Endothelial cell of umbilical vein (primary cell): ENCODE measurements at regions not wholly inside any gene's neighbourhood (a gene's known extent, or its start where the extent isn't known, plus 50 kb on each side); places are given as distances from the start of the nearest gene placed in this dataset.

Experiments used
- CTCF ChIP-seq, 2 donors: IDR thresholded peaks; 1 replicate in 1 of 2; 2 replicates in 1 of 2; pipeline ENCODE4 v1.5.1; 2011; ENCODE audit warnings: low read length in 2 of 2, mild to moderate bottlenecking in 2 of 2, moderate library complexity in 2 of 2, control low read depth in 1 of 2, inconsistent platforms in 1 of 2, low read depth in 1 of 2; ENCODE audit not compliant: insufficient read depth in 1 of 2; ENCODE audit errors: extremely low read depth in 1 of 2
- EZH2 ChIP-seq: IDR thresholded peaks from 2 replicates; pipeline ENCODE4 v1.6.1; 2012; ENCODE audit warnings: borderline replicate concordance, low read depth, mild to moderate bottlenecking, moderate library complexity, low read length, inconsistent platforms; ENCODE audit not compliant: severe bottlenecking
- POLR2A ChIP-seq: IDR thresholded peaks from 2 replicates; pipeline ENCODE4 v1.6.1; 2012; ENCODE audit warnings: low read depth, mild to moderate bottlenecking, control low read depth, low read length

- no peak for TF ChIP-seq POLR2A
- TF ChIP-seq CTCF (IDR thresholded peaks at IDR 0.05; ENCODE audit: extremely low read depth in 1 of 2, insufficient read depth in 1 of 2, low read depth in 1 of 2, low read length in 2 of 2) = no peak
- TF ChIP-seq EZH2 = no peak
These were observed 1096.2 kb upstream of the EPHA6 start for GRCh38 chr3:95718168-95718567.
